A549 (cell line): ENCODE measurements at regions not wholly inside any gene's neighbourhood (a gene's known extent, or its start where the extent isn't known, plus 50 kb on each side); places are given as distances from the start of the nearest gene placed in this dataset.

ENCODE experiments used
- CBX2 ChIP-seq: fragments of 200-600 bp; sonication (generic); IDR thresholded peaks from 2 replicates; pipeline ENCODE4 v1.6.1; 2016; ENCODE audit warnings: low read depth, mild to moderate bottlenecking, borderline replicate concordance
- CEBPB ChIP-seq, 2 experiments: fragments of >200 bp in 1 of 2; sonication (Bioruptor Twin) in 1 of 2; formaldehyde crosslinking in 1 of 2; IDR thresholded peaks; 2 replicates each; pipeline ENCODE4 v1.6.1; 2012 to 2016
- CHD2 ChIP-seq: fragments of 150-350 bp; IDR thresholded peaks from 2 replicates; pipeline ENCODE4 v1.6.1; 2014; ENCODE audit warnings: low read length; ENCODE audit not compliant: partially characterized antibody
- ELK1 ChIP-seq: fragments of 150-350 bp; IDR thresholded peaks from 2 replicates; pipeline ENCODE4 v1.6.1; 2014; ENCODE audit warnings: low read depth, mild to moderate bottlenecking, low read length
- MAFK ChIP-seq: fragments of 450-650 bp; IDR thresholded peaks from 2 replicates; pipeline ENCODE4 v1.6.1; 2014; ENCODE audit not compliant: partially characterized antibody
- MAZ ChIP-seq: fragments of 150-350 bp; IDR thresholded peaks from 2 replicates; pipeline ENCODE4 v1.6.1; 2014; ENCODE audit warnings: antibody characterized with exemption, low read depth, low read length, borderline replicate concordance
- NR3C1 ChIP-seq: fragments of >200 bp; sonication (Bioruptor Twin); formaldehyde crosslinking; IDR thresholded peaks from 3 replicates; pipeline ENCODE4 v1.6.1; 2017
- POLR2A ChIP-seq: IDR thresholded peaks from 2 replicates; pipeline ENCODE4 v1.6.1; 2012; ENCODE audit warnings: mild to moderate bottlenecking, low read length
- RAD21 ChIP-seq, 2 experiments: fragments of >200 bp in 1 of 2; sonication (Bioruptor Twin) in 1 of 2; formaldehyde crosslinking in 1 of 2; IDR thresholded peaks in 1 of 2; conservative IDR thresholded peaks in 1 of 2; 2 replicates in 1 of 2; 3 replicates in 1 of 2; pipeline ENCODE4 v1.6.1; 2012 to 2018; ENCODE audit warnings: inconsistent platforms in 1 of 2
- RCOR1 ChIP-seq: fragments of 150-350 bp; IDR thresholded peaks from 2 replicates; pipeline ENCODE4 v1.6.1; 2014; ENCODE audit warnings: antibody characterized with exemption, low read length, low read depth
- RNF2 ChIP-seq: fragments of 200-600 bp; sonication (generic); IDR thresholded peaks from 2 replicates; pipeline ENCODE4 v1.6.1; 2016; ENCODE audit warnings: low read depth, mild to moderate bottlenecking, antibody characterized with exemption, moderate library complexity, borderline replicate concordance
- SMC3 ChIP-seq: fragments of >200 bp; sonication (Bioruptor Twin); formaldehyde crosslinking; IDR thresholded peaks from 3 replicates; pipeline ENCODE4 v1.6.1; 2018; ENCODE audit warnings: inconsistent platforms
- TP53 ChIP-seq: fragments of 250-450 bp; sonication (Bioruptor Pico); IDR thresholded peaks from 2 replicates; pipeline ENCODE4 v1.5.0; 2021; ENCODE audit warnings: mild to moderate bottlenecking, moderate library complexity
- TF ChIP-seq, protein P1 (sequence below): fragments of >200 bp; sonication (Bioruptor Twin); formaldehyde crosslinking; IDR thresholded peaks from 3 replicates; pipeline ENCODE4 v1.5.1; 2016

DNA sequence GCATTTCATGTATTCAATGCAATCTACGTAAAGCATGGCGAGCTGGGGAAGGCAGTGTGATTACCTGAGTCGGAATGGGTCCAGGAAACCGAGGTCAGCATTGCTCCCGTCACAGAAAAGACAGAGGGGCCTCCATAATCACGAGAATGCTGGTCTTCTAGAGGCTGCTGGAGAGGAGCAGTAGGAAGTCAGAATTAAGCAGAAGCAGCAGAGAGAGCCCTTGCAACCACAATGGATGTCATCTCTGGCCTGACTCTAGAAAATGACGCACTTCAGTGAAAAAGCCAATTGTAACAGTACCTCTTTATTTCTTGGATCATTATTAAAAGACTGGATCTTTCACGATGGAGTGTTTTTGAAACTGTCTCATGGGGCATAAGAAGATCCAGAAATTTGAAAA, 69.5 kb upstream of the FOXN3 start:
- TF ChIP-seq, protein P1, sequence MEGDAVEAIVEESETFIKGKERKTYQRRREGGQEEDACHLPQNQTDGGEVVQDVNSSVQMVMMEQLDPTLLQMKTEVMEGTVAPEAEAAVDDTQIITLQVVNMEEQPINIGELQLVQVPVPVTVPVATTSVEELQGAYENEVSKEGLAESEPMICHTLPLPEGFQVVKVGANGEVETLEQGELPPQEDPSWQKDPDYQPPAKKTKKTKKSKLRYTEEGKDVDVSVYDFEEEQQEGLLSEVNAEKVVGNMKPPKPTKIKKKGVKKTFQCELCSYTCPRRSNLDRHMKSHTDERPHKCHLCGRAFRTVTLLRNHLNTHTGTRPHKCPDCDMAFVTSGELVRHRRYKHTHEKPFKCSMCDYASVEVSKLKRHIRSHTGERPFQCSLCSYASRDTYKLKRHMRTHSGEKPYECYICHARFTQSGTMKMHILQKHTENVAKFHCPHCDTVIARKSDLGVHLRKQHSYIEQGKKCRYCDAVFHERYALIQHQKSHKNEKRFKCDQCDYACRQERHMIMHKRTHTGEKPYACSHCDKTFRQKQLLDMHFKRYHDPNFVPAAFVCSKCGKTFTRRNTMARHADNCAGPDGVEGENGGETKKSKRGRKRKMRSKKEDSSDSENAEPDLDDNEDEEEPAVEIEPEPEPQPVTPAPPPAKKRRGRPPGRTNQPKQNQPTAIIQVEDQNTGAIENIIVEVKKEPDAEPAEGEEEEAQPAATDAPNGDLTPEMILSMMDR = no peak
- TF ChIP-seq RNF2 = no peak
- no peak for TF ChIP-seq POLR2A
- no peak for TF ChIP-seq CBX2
- TF ChIP-seq RCOR1 = no peak
- no peak for TF ChIP-seq SMC3
- no peak for TF ChIP-seq TP53
- no peak for TF ChIP-seq MAZ
- no peak for TF ChIP-seq NR3C1
- TF ChIP-seq RAD21 (conservative IDR thresholded peaks at IDR 0.05 in 1 of 2, IDR thresholded peaks at IDR 0.05 in 1 of 2) = no peak
- TF ChIP-seq CEBPB (IDR thresholded peaks at IDR 0.05) = no peak
- no peak for TF ChIP-seq ELK1
- TF ChIP-seq MAFK = no peak
- no peak for TF ChIP-seq CHD2
